SU-DHL-6 (cell line): ENCODE measurements at regions not wholly inside any gene's neighbourhood (a gene's known extent, or its start where the extent isn't known, plus 50 kb on each side); places are given as distances from the start of the nearest gene placed in this dataset.
"Not testable (repeated sequence)": the region's sequence is repeated elsewhere in the genome, so short reads cannot be mapped to it uniquely, and the experiment has no call there.

Experiments used
- H2AFZ ChIP-seq: fragments of 200-600 bp; sonication (generic); 2 replicates; pipeline ENCODE4 v1.6.1; 2014; ENCODE audit warnings: low read depth, mild to moderate bottlenecking, moderate library complexity, mixed read lengths, antibody characterized with exemption, low read length; ENCODE audit not compliant: severe bottlenecking
- H3F3A ChIP-seq: fragments of 200-600 bp; shearing (Covaris generic); 2 replicates; pipeline ENCODE4 v1.6.0; 2016; ENCODE audit warnings: antibody characterized with exemption, mild to moderate bottlenecking; ENCODE audit not compliant: insufficient read depth
- H3K27ac ChIP-seq: fragments of 200-600 bp; sonication (generic); 2 replicates; pipeline ENCODE4 v1.5.1; 2016; ENCODE audit warnings: low read depth, mild to moderate bottlenecking, low read length, moderate library complexity, mixed read lengths
- H3K27me3 ChIP-seq: fragments of 200-600 bp; sonication (generic), shearing (Covaris generic); 2 replicates; pipeline ENCODE4 v1.6.0; 2014; ENCODE audit warnings: mild to moderate bottlenecking, low read length
- H3K36me3 ChIP-seq: fragments of 200-600 bp; sonication (generic); 2 replicates; pipeline ENCODE4 v1.6.1; 2014; ENCODE audit warnings: mild to moderate bottlenecking, low read length, mixed read lengths
- H3K4me2 ChIP-seq: fragments of 300-600, 200-600 bp; shearing (Covaris generic), sonication (generic); 2 replicates; pipeline ENCODE4 v1.6.0; 2014; ENCODE audit warnings: low read length, low read depth, mild to moderate bottlenecking; ENCODE audit not compliant: poor library complexity, severe bottlenecking
- H3K4me3 ChIP-seq: fragments of 200-600 bp; sonication (generic); 2 replicates; pipeline ENCODE4 v1.5.1; 2014; ENCODE audit warnings: antibody characterized with exemption, low read length, mild to moderate bottlenecking, mixed read lengths; ENCODE audit not compliant: insufficient read depth, poor library complexity, severe bottlenecking
- H3K79me2 ChIP-seq: fragments of 200-600 bp; sonication (generic); 2 replicates; pipeline ENCODE4 v1.6.1; 2014; ENCODE audit warnings: mild to moderate bottlenecking, low read length, moderate library complexity; ENCODE audit not compliant: insufficient read depth
- H3K9ac ChIP-seq: fragments of 200-600 bp; sonication (generic); 2 replicates; pipeline ENCODE4 v1.7.0; 2014; ENCODE audit warnings: mild to moderate bottlenecking, low read length
- H3K9me2 ChIP-seq: fragments of 200-600 bp; sonication (generic); replicated peaks from 2 replicates; pipeline ENCODE4 v1.6.1; 2014; ENCODE audit warnings: low read length; ENCODE audit not compliant: insufficient read depth
- H3K9me3 ChIP-seq: fragments of 200-600 bp; sonication (generic); 2 replicates; pipeline ENCODE4 v1.6.1; 2014; ENCODE audit warnings: low read length, mixed read lengths; ENCODE audit not compliant: insufficient read depth
- H4K20me1 ChIP-seq: fragments of 200-600 bp; sonication (generic); 2 replicates; pipeline ENCODE4 v1.6.1; 2014; ENCODE audit warnings: low read depth, mild to moderate bottlenecking, antibody characterized with exemption, low read length, moderate library complexity, mixed read lengths
- CTCF ChIP-seq: fragments of 200-600 bp; sonication (generic); IDR thresholded peaks from one replicate; pipeline ENCODE4 v1.5.1; 2017; ENCODE audit warnings: antibody characterized with exemption, mild to moderate bottlenecking, low read length, moderate library complexity; ENCODE audit not compliant: insufficient read depth, poor library complexity, severe bottlenecking
- EZH2phosphoT487 ChIP-seq: fragments of 200-600 bp; sonication (generic), shearing (Covaris generic); conservative IDR thresholded peaks from 2 replicates; pipeline ENCODE4 v1.6.1; 2018; ENCODE audit warnings: mild to moderate bottlenecking, antibody characterized with exemption, low read length, moderate library complexity, mixed read lengths

DNA sequence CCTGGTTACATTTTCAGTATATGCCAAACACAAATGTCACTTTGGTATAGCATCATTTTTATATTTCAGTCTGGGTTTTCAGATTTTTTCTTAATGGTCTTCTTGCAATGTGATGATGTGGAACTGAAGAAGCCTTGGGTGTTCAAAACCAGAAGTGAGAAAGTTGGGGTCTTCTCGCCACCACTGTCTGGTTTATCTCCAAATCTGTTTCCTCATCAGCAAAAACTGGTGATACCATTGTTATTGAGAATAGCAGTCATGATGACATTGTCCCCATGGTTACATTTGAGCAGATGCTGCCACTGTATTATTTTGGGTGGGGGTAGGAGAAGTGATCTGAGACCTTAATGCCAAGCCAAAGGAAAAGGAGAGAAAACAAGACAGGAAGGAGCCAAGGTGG is 85.9 kb upstream of the MAP3K1 start:
- Histone ChIP-seq H3K27me3 (no peaks in the 10 kb centered on the region), H3K9me2 (no peaks in the 10 kb centered on the region), H3K79me2 (no peaks in the 10 kb centered on the region), H3K4me3 (no peak overlapping the region), H3K9me3 (no peaks in the 10 kb centered on the region), H4K20me1 (no peaks in the 10 kb centered on the region), H2AFZ (no peak overlapping the region), H3K27ac (no peak overlapping the region), H3K36me3 (no peaks in the 10 kb centered on the region), H3F3A (no peaks in the 10 kb centered on the region), H3K4me2 (no peak overlapping the region), H3K9ac (no peak overlapping the region)
- TF ChIP-seq CTCF, result no peak
- TF ChIP-seq EZH2phosphoT487, result no peak

DNA sequence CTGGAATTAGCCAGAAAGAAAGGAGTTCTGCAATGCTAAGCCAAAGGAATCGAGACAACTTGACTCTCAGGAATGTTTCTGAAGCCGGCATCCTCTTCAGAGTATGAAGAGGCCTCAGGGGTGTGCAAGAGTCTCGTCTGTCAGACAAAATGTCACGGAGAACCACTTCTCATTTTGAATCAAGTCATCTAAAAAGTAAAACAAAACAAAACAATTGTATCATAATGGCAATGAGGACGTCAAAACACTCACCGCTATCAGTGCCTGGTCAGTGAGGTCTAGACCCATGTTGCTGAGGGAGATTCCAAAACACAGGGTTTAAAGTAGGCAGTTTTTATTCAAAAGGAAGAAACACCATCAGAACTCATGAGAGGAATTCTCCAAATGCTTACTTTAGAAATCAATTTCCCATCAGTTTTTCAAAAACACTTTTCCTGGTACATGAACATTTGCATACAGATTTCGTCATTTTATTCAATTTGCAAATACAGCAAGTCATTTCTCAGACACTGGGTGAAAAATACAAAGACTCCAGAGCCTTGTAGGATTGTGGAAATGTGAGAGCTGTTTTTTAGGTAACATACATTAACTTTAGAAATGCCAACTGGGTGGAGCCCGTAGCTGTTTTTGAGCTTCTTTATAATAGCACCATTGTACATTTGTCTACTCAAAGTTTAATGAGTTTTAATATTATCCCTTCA is 89.5 kb upstream of the MAP3K1 start:
- Histone ChIP-seq H4K20me1 (no peaks in the 10 kb centered on the region), H3K27me3 (no peaks in the 10 kb centered on the region), H3K79me2 (no peaks in the 10 kb centered on the region), H3K9me3 (no peaks in the 10 kb centered on the region), H2AFZ (no peak overlapping the region), H3K9me2 (no peaks in the 10 kb centered on the region), H3K36me3 (no peaks in the 10 kb centered on the region), H3K4me3 (no peak overlapping the region), H3K4me2 (no peak overlapping the region), H3K9ac (no peak overlapping the region), H3F3A (no peaks in the 10 kb centered on the region), H3K27ac (no peak overlapping the region)
- TF ChIP-seq EZH2phosphoT487, result no peak
- TF ChIP-seq CTCF, result no peak

DNA sequence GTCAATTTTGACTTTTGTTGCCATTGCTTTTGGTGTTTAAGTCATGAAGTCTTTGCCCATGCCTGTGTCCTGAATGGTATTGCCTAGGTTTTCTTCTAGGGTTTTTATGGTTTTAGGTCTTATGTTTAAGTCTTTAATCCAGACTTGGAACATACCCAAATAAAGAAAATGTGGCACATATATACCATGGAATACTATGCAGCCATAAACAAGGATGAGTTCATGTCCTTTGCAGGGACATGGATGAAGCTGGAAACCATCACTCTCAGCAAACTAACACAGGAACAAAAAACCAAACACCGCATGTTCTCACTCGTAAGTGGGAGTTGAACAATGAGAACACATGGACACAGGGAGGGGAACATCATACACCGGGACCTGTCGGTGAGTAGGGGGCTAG is 90.5 kb upstream of the MAP3K1 start:
- not testable (repeated sequence) for H3K9ac ChIP-seq, H3K27ac ChIP-seq, H3K4me3 ChIP-seq

GRCh38 chr5:56722317-56722716 is 93.0 kb upstream of the MAP3K1 start:
- Histone ChIP-seq H3K27ac (no peak overlapping the region), H3K9me3 (no peaks in the 10 kb centered on the region), H4K20me1 (no peaks in the 10 kb centered on the region), H3K36me3 (no peaks in the 10 kb centered on the region), H3F3A (no peaks in the 10 kb centered on the region), H3K4me2 (no peak overlapping the region), H3K79me2 (no peaks in the 10 kb centered on the region), H3K27me3 (no peaks in the 10 kb centered on the region), H3K9me2 (no peaks in the 10 kb centered on the region), H2AFZ (no peak overlapping the region), H3K4me3 (no peak overlapping the region), H3K9ac (no peak overlapping the region)
- no peak for TF ChIP-seq CTCF
- no peak for TF ChIP-seq EZH2phosphoT487

More for the DNA sequence above, 90.5 kb upstream of the MAP3K1 start:
- not testable (repeated sequence) for H3K27me3 ChIP-seq, H3K79me2 ChIP-seq, H3K4me2 ChIP-seq, H3K9me2 ChIP-seq, H3K36me3 ChIP-seq, H3K9me3 ChIP-seq, H2AFZ ChIP-seq, H4K20me1 ChIP-seq, H3F3A ChIP-seq
